Fibroblast of skin of right quadriceps (primary cell): ENCODE measurements at regions not wholly inside any gene's neighbourhood (a gene's known extent, or its start where the extent isn't known, plus 50 kb on each side); places are given as distances from the start of the nearest gene placed in this dataset.

Experiments
- DNase-seq: peaks from one replicate; pipeline ENCODE4 v3.0.0-alpha.2; 2013

DNA sequence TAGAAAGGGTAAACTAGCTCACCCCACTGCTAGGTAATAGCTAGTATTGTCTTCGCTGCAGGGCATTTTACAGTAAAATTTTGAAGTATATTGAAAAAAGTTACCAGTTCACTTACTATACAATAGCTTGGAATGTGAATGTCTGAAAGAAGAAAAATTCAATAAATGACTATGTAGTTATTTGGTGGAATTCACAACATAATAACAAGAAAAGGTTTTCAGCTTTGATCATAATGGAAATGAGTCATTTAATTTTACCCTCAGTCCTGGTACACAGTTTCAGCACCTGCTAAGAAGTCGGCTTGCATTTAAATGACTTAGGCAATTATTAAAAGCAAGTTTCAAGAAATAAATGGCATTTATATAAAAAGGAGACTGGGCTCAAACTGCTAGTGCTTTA, 90.4 kb downstream of the NUP35 start:
- no peak for DNase-seq

DNA sequence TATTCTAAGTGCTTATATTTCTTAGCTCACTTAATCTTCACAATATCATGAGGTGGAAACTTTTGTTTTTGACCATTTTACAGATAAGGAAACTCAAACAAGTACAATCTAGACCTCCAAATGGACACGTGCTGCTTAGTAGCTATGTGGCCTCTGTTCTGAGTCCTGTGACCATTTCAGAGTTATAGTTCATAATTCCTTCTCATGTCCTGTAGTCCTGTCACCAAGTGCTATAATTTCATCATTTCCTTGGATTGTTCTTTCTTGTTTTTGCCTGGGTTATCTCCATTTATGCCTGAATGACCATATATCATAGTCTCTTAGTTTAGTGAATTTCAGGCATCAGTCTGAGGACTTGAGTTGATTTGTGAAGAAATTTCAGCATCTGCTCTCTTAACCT, 91.7 kb downstream of the NUP35 start:
- no peak for DNase-seq

DNA sequence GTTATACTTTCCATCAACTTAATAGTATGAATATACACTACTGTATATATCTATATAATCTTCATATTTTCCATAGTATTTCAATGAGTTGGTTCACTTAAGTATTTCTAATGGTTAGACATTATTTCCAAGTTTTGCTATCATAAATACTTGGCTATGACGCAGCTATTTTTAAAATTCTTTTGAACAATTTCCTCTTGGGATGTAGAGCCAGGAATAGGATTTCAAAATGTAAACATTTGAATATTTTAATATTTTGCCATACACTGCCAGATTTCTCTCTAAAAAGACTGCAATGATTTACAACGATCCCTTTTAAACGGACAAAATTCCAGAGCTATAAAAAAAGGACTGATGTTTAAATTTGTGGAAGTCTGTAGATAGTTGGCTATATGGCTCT, 95.6 kb downstream of the NUP35 start:
- DNase-seq, result peak; percentile 14

DNA sequence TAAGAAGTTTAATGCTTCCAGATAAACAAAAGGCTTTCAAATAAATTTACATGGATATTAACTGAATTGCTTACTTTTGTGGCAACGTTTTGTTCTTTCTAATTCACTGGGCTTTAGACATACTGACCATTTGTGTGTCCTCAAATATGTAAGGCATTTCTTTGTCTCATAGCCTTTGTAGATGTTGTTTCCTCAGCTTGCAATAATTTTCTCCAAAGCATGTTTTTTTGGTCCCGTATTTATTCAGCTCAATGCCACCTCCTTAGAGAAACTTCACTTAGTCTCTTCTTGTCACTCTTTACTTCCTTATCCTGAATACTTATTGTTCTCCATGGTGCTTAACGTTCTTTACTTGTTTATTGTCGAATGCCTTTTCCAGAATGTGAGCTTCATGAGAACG, 98.5 kb downstream of the NUP35 start:
- DNase-seq, result no peak

DNA sequence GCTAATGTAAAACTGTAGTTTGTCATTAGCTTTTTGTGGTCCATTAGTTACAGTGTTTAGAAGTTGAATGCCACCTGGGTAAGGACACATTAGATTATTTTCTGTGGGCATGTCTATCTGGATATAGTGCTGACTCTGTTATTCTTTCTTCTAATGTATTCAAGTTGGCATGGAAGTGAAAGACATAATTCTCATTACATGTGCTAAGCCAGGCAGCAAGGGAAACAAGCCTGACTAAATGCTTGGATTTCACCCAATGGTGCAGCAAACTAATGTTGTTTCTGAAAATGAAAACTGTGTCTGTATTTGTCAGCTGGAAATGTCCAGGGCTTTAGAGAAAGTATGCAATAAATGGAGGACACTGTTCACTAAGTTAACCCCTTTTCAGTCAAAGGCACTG, 100.7 kb downstream of the NUP35 start:
- DNase-seq, result no peak

DNA sequence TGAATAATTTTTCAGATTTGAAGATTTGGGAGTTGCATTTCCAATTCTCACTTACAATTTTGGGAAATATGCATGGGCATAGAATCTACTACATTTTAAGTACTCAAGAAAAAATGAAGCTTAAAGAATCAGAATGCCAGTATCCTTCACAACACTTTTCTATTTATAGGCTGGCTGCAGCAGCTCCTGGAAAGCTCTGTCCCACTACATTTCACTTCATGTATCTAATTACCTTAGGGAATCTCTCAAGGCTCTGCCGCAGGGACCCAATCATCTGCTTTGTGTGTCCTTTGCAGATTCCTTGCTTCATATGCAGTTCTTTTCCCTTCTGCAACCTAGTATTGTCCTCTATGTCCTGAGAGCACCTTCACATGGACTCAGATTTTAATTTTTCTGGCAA, 102.9 kb downstream of the NUP35 start:
- DNase-seq, result no peak

DNA sequence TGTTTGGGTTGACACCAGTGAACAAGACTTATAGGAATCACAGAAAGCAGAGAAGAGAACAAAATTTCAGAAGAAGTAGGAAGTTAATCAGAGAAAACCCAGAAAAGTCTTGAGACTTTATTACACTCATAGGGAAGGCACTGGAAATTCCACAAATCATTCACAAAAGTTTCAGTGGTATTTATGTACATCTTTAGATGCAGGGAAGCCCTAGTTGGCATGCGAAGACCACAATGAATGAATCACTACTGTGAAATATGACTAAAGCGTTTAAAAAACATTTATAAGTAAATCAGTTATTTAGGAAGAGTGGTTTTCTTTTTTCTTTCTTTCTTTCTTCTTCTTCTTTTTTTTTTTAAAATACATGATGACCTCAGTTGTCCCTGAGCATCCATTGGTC, 105.1 kb downstream of the NUP35 start:
- DNase-seq, result peak; percentile 75

DNA sequence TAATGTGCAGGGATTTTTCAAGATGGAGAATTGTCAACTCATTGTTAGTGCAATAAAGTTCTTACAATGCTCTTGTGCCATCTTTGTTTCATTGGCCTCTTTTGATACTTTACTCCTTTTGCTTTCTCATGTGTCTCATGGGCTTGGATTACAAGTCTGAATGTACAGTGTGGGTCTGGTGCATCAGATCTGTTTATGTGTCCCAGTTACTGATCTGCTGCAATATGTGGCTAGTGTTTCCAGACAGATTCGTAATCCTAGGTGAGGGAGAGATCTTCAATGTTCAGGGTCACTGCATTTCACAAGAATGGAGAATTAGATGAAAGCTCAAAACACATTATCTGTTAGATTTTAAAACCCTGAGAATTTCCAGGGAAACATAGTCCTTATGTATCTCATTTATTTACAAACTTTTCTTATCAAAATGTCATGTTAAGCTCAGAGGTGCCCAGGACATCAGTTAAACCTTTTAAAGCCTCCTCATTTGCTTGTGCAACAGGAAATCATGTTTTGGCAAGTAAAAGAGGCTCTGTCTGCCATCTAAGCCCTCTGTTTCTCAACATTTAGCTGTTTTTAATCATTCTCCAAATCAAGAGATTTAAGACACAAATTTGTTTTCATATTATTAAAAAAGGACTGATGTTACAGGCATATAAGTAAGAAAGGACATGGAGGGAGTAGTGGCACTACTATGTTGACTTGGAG, 108.1 kb downstream of the NUP35 start:
- DNase-seq, result no peak

DNA sequence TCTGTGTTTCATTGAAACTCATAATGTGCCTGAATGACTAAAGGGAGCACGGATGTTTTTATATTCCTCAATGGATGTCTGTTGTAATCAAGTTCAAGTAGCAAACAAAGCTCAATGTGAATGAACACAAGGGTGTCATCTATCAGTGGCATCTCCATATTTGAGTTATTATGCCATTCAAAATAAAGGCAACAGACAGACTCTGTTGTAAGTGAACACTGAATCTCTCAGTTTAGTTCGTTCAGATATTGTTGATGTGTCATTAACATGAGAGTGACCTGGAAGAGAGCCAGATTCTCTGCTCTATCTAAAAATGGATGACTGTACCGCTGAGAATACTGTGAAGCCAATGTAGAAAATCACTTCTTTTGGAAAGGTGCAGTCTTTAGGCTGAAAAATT, 118.7 kb downstream of the NUP35 start:
- peak; percentile 15 for DNase-seq

DNA sequence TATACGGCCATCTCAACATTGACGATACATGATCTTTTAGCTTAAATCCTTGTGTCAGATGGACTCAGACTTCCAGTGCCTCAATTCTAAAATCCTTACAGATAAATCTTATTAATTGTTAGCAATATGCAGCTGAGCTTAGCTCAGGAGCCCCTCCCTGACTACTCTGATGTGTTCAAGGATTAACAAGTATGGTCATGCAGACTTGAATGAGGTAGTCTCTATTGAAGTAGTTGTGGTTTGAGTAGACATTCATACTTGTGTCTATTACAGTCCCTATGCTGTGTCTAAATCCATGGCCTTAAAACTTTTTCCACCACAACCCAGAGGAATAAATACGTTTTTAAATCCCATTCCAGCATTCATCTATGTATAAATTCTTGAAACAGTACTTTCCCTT, 119.5 kb downstream of the NUP35 start:
- DNase-seq, result no peak

DNA sequence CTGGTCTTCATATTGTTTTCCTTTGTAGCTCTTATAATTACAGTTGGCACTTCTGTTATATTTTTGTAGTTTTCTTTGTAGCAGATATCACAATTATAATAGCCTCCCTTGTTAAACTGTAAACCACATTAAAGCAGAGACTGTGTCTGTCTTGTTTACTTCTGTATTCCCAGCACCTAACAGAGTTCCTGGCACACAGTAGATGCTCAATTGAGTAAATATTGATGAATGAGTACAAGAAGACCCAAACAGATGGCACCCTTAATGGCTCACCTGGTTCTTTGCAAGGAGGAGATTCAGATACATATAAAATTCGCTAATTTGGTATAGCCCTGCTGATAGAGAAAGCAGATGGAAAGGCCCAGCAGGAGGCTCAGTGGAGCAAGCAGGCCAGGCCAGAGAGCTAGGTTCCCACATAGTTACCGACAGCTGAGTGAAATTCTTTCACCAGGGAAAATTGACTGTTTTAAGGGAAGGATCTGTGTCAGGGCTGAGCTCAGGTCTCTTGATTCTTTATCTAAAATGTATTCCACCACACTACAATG, 120.1 kb downstream of the NUP35 start:
- no peak for DNase-seq

DNA sequence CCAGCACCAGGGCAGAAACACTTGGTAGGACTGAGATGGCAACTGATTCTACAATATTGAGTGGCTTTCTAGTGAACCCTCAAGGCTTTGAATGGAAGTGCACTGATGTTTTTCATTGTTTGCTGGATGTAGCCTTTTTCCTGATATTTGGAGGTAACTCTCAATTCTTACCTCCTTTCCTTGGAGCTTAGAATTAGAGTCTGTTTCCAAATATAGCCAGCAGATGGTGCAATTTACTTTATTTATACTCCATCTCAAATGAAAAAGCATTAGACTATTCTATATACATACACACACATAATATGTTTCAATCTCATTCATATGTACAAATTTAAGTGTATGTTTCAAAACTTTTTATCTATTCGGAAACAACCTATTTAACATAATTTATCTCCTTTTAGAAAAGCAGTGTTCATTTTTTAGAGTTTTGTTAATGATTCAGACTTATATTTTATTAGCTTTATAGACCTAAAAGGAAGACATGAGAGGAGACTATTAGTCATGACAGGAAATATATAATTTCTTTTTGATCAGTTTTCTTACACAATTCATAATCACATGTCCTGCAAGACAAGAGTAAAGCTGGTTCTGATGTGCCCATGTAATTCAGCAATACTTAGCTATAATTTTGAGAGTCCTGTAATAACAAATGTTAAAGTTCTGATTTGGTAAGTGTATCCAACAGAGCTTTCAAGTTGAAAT, 124.8 kb downstream of the NUP35 start:
- peak; percentile 32 for DNase-seq

DNA sequence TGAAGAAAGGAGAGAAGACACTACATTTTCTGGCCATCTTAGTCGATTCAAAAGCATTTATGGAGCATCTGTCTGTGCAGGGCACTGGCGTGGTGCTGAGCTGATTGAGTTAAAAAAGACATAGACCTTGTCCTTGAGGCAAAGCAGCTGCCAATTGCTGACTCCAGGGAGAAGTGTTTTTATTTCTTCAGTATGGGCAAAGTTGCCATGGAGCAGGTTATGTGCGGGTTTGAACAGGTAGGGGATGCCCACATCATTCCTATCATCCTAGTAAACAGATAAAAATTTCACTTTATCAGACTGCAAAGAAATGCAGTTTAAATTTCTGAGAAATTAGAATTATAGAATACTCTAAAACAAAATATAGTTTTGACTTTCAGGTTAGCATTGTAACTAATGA, 125.8 kb downstream of the NUP35 start:
- DNase-seq, result no peak

DNA sequence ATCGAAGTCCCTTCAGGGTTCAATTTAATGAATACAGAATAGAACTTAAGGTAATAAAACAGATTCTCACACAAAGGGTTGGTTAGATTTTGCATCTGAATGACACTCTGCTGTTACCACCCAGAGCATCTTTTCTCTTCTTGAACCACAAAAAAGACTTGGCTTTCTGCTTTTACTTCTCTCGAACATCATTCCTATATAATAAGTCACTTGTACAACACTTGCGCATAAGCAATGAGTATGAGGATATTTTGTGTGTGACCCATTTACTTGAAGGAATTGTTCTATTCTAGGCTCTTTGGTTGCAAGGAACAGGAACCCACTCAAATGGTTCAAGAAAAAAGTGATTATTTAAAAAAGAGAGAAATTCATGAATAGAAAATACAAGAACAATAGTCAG, 126.2 kb downstream of the NUP35 start:
- DNase-seq, result no peak

DNA sequence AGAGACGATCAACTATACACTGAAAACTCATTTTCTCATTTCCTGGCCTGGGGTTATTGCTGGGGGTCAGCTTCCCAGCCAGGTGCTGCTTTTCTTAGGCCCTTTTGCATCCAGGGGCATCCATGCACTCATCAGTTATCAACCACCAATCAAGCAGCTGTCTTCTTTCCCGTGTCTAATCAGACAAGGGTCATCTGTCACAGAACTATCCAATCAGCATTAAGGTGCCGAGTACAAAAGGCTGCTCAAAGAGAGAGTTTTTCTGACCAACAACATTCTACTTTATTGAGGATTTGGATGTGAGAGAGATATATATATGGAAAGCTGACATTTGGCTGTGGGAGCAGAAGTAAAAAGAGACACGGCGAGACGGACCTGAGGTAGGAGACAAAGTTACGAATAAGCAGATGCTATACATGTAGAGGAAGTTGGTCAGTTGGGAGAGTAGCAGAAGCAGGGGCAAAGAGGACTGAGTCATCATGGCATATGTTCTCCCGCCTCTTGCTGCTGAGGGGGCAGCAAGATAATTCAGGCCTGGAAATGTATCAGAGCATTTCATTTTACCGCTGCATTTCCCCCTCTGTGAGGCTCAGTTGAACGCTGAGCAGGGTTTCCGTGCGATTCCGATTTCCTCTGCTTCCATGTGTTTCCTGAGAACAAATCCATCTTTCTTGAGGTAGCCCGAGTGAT, 129.3 kb downstream of the NUP35 start:
- DNase-seq, result peak; percentile 1

DNA sequence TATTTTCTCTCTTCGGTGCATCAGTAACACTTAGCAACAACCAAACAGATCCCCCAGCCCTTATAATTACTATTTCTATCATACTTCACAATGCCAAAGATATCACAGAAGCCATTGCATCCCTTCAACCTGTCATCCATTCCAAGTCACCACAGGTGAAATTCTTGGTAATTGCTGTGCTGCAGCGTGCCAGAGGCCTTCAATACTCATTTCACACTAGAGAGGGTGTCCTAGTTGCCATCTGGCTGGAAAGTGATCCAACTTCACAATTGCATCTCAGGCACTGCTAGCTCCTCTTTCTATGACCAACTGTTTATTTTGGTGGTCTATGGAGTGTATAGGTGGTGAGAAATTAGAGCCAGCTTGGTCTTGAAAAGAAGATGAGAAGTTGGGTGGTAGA, 131.2 kb downstream of the NUP35 start:
- no peak for DNase-seq

DNA sequence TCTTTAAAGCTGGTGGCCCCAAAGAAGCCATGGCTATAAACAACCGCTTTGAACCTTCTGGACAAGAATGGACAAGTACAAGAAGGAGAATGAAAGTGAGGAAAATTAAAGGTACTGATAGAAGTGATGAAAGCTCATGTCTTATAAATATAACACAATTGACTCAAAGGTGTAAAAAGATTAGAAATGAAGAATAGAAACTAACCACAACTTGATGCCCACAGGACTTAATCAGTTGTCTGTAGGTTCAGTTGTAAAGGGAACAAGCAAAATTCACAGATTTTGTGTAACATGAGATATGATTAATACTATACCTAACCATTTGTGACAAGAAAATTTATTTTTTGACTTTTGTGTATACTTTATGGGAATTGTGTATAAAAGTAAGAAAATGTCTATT, 135.7 kb downstream of the NUP35 start:
- no peak for DNase-seq

DNA sequence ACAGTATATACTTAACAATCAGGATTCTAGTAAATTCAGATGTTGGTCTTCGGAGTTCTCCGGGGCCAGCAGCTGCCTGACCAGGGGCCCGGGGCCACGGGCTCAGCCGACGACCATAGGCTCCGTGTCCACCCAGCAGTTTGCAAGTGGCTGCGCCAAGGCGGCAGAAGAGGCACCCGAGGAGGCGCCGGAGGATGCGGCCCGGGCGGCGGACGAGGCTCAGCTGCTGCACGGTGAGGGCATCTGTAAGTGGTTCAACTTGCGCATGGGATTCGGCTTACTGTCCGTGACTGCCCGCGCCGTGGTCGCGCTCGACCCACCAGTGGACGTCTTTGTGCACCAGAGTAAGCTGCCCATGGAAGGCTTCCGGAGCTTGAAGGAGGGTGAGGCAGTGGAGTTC, 136.3 kb downstream of the NUP35 start:
- no peak for DNase-seq

DNA sequence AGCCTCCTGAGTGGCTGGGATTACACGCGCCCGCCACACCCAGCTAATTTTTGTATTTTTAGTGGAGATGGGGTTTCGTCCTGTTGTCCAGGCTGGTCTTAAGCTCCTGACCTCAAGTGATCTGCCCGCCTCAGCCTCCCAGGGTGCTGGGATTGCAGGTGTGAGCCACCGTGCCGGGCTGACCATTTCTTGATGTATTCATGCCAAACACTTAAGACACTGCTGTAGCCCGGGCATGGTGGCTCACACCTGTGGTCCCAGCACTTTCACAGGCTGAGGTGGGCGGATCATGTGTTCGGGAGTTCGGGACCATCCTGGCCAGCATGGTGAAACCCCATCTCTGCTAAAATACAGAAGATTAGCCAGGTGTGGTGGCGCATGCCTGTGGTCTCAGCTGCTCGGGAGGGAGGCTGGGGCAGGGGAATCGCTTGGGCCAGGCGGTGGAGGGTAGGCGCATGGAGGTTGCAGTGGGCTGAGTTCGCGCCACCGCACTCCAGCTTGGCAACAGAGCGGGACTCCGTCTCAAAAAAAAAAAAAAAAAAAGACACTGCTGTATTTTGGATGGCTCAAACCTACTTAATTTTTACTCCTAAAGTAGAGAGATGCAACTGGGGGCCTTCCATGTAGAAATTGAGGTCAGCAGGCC, 140.8 kb downstream of the NUP35 start:
- no peak for DNase-seq

DNA sequence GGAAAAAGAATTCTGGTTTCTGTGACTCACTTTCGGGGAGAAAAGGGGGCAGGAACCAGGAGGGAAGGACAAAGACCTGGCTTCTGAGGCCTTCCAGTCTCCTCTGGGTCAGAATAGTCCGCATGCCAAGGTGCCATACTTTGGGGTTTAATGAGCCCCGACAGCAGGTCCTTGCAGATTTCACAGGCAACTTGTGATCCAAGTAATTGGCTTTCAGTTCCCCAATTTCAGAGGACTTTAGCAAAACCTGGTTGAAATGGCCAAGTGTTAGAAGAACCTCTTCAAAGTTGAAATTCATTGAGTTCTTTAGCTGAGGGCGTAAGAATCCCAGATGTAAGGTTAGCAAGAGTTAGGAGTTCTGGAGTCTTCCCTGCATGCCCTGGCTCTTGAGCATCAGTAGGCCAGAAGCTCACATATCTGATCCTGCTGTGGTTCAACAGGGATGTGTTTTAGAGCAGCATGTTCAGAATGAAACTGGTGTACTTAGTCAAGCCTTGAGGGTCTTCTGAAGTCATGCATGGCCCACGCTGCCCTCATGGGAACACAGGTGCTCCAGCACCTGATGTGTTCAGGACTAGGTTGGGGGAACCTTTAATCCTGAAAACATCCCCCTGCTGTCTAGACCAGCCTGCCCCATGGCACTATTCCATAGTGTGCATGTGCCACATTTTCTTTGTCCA, 143.0 kb downstream of the NUP35 start:
- no peak for DNase-seq

DNA sequence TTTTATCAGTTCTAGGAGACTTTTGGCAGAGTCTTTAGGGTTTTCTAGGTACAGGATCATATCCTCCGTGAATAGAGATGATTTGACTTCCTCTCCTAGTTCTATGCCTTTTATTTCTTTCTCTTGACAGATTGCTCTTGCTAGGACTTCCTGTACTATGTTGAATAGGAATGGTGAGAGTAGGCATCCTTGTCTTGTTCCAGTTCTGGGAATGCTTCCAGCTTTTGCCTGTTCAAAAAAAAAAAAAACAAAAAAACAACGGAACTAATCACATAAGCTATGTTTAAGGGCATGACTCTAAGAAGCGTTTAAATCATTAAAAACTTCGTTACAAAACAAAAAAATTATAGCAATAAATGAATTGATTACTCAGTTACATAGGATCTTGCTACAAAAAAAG, 145.7 kb downstream of the NUP35 start:
- peak; percentile 10 for DNase-seq

DNA sequence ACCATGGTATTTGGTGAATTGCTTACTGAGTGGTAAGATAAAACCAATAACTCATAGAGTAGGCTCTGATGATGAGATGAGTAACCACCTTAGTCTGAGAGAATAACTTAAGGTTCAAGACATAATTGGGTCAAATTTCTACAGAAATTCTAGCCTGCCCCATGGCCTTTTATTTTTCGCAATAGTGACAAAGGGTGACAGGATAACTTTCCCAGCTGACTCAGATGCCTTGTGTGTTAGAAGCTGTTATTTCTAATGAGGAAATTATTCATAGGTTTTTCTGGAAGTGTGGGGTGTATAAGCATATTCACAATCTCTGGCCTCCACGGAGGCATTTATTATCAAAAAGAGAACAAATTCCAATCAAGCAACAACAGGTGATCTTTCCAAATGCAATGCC, 159.0 kb downstream of the NUP35 start:
- DNase-seq, result no peak

DNA sequence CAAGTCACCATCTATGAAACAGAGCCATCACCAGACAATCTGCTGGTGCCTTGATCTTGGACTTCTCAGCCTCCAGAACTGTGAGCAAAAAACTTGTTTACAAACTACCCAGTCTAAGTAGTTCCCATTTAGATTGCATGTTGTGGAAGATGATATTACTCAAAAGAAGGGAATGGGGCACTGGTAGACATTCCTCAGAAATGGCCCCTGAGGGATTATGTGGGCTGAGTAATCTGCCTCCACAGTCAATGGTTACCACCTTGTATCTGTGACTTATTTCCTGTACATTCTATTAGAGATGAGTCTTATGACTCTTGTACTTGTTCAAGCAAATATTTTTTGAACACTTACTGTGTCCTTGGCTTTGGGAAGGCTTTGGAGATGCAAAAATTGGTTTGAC, 160.4 kb downstream of the NUP35 start:
- peak; percentile 93 for DNase-seq
